HCT116 (cell line): ENCODE measurements at regions not wholly inside any gene's neighbourhood (a gene's known extent, or its start where the extent isn't known, plus 50 kb on each side); places are given as distances from the start of the nearest gene placed in this dataset.

Experiments used
- EZH2 ChIP-seq: fragments of 200-600 bp; sonication (generic); IDR thresholded peaks from 2 replicates; pipeline ENCODE4 v1.6.1; 2017; ENCODE audit warnings: antibody characterized with exemption, mixed run types
- FOSL1 ChIP-seq: IDR thresholded peaks from 2 replicates; pipeline ENCODE4 v1.6.1; 2012; ENCODE audit warnings: low read depth
- POLR2A ChIP-seq: IDR thresholded peaks from 2 replicates; pipeline ENCODE4 v1.7.0; 2011; ENCODE audit warnings: borderline replicate concordance; ENCODE audit not compliant: insufficient read depth, insufficient read length; ENCODE audit errors: extremely low read depth
- POLR2AphosphoS5 ChIP-seq: IDR thresholded peaks from 2 replicates; pipeline ENCODE4 v1.6.1; 2011; ENCODE audit warnings: mild to moderate bottlenecking, low read depth, low read length, moderate library complexity
- RAD21 ChIP-seq: IDR thresholded peaks from 2 replicates; pipeline ENCODE4 v1.6.1; 2012; ENCODE audit warnings: low read depth, mild to moderate bottlenecking
- YY1 ChIP-seq: IDR thresholded peaks from 2 replicates; pipeline ENCODE4 v1.6.1; 2011; ENCODE audit warnings: low read length, low read depth, moderate library complexity, mild to moderate bottlenecking; ENCODE audit not compliant: insufficient replicate concordance; ENCODE audit errors: extremely low read depth
- TF ChIP-seq, protein P1 (sequence below): IDR thresholded peaks from 2 replicates; pipeline ENCODE4 v1.6.1; 2012
- TF ChIP-seq, protein P2 (sequence below), 3 experiments: fragments of 200-600 bp in 1 of 3; sonication (generic) in 1 of 3; IDR thresholded peaks in 2 of 3; conservative IDR thresholded peaks in 1 of 3; 2 replicates each; pipeline ENCODE4 v1.5.1; 2012 to 2017; ENCODE audit warnings: low read depth in 2 of 3, low read length in 2 of 3, antibody characterized with exemption in 1 of 3, borderline replicate concordance in 1 of 3, control low read depth in 1 of 3, mild to moderate bottlenecking in 1 of 3, mixed read lengths in 1 of 3, mixed run types in 1 of 3, moderate library complexity in 1 of 3; ENCODE audit not compliant: insufficient read depth in 1 of 3
- TF ChIP-seq, protein P3 (sequence below): IDR thresholded peaks from 2 replicates; pipeline ENCODE4 v1.6.1; 2012; ENCODE audit warnings: low read depth

DNA sequence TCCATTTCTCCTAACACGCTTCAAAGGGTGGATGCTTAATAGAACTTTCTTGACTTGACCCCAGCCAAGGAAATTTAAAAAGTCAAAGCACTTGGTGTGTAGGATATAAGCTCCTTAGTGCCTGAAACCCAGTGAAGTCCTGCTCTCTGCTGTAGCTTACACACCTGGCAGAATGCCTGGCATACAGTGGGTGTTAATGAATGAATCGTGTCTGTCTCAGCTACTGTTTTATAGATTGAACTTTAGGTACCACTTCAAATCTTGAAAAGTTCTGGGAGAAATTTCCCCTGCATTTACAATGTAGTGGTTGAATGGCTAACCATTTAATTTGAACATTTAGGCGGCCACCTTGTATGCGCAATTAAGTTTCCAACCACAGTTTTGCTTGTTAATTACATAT lies 70.5 kb upstream of the ZNF217 start:
- TF ChIP-seq, protein P1, sequence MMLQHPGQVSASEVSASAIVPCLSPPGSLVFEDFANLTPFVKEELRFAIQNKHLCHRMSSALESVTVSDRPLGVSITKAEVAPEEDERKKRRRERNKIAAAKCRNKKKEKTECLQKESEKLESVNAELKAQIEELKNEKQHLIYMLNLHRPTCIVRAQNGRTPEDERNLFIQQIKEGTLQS: no peak
- TF ChIP-seq YY1 (no peak), RAD21 (no peak), POLR2AphosphoS5 (no peak), POLR2A (no peak), FOSL1 (no peak), EZH2 (no peak)
- TF ChIP-seq, protein P2, sequence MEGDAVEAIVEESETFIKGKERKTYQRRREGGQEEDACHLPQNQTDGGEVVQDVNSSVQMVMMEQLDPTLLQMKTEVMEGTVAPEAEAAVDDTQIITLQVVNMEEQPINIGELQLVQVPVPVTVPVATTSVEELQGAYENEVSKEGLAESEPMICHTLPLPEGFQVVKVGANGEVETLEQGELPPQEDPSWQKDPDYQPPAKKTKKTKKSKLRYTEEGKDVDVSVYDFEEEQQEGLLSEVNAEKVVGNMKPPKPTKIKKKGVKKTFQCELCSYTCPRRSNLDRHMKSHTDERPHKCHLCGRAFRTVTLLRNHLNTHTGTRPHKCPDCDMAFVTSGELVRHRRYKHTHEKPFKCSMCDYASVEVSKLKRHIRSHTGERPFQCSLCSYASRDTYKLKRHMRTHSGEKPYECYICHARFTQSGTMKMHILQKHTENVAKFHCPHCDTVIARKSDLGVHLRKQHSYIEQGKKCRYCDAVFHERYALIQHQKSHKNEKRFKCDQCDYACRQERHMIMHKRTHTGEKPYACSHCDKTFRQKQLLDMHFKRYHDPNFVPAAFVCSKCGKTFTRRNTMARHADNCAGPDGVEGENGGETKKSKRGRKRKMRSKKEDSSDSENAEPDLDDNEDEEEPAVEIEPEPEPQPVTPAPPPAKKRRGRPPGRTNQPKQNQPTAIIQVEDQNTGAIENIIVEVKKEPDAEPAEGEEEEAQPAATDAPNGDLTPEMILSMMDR (IDR thresholded peaks at IDR 0.05 in 2 of 3, conservative IDR thresholded peaks at IDR 0.05 in 1 of 3; ENCODE audit: borderline replicate concordance in 1 of 3, insufficient read depth in 1 of 3, low read depth in 2 of 3, low read length in 2 of 3): no peak
- TF ChIP-seq, protein P3, sequence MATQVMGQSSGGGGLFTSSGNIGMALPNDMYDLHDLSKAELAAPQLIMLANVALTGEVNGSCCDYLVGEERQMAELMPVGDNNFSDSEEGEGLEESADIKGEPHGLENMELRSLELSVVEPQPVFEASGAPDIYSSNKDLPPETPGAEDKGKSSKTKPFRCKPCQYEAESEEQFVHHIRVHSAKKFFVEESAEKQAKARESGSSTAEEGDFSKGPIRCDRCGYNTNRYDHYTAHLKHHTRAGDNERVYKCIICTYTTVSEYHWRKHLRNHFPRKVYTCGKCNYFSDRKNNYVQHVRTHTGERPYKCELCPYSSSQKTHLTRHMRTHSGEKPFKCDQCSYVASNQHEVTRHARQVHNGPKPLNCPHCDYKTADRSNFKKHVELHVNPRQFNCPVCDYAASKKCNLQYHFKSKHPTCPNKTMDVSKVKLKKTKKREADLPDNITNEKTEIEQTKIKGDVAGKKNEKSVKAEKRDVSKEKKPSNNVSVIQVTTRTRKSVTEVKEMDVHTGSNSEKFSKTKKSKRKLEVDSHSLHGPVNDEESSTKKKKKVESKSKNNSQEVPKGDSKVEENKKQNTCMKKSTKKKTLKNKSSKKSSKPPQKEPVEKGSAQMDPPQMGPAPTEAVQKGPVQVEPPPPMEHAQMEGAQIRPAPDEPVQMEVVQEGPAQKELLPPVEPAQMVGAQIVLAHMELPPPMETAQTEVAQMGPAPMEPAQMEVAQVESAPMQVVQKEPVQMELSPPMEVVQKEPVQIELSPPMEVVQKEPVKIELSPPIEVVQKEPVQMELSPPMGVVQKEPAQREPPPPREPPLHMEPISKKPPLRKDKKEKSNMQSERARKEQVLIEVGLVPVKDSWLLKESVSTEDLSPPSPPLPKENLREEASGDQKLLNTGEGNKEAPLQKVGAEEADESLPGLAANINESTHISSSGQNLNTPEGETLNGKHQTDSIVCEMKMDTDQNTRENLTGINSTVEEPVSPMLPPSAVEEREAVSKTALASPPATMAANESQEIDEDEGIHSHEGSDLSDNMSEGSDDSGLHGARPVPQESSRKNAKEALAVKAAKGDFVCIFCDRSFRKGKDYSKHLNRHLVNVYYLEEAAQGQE: no peak
